HEK293 (cell line): ENCODE measurements at regions not wholly inside any gene's neighbourhood (a gene's known extent, or its start where the extent isn't known, plus 50 kb on each side); places are given as distances from the start of the nearest gene placed in this dataset.

ENCODE experiments used
- CTCF ChIP-seq: fragments of 450-650 bp; formaldehyde crosslinking; IDR thresholded peaks from 2 replicates; pipeline ENCODE4 v1.5.1; 2016; ENCODE audit warnings: missing biosample characterization, missing genetic modification characterization
- GLI4 ChIP-seq: fragments of 450-650 bp; formaldehyde crosslinking; IDR thresholded peaks from 2 replicates; pipeline ENCODE4 v1.5.1; 2016; ENCODE audit warnings: missing biosample characterization, missing genetic modification characterization
- ZBTB44 ChIP-seq: fragments of 450-650 bp; IDR thresholded peaks from 2 replicates; pipeline ENCODE4 v1.5.1; 2018; ENCODE audit warnings: missing biosample characterization, mild to moderate bottlenecking, missing genetic modification characterization
- ZBTB7A ChIP-seq: fragments of 450-650 bp; formaldehyde crosslinking; IDR thresholded peaks from 2 replicates; pipeline ENCODE4 v1.5.1; 2016; ENCODE audit warnings: low read depth, missing biosample characterization, missing genetic modification characterization
- ZEB2 ChIP-seq: fragments of 450-650 bp; formaldehyde crosslinking; IDR thresholded peaks from 2 replicates; pipeline ENCODE4 v1.5.1; 2016; ENCODE audit warnings: missing biosample characterization, missing genetic modification characterization
- ZFP3 ChIP-seq: fragments of 450-650 bp; formaldehyde crosslinking; IDR thresholded peaks from 2 replicates; pipeline ENCODE4 v1.5.1; 2016; ENCODE audit warnings: low read depth, missing biosample characterization, missing genetic modification characterization
- ZNF341 ChIP-seq: fragments of 450-650 bp; formaldehyde crosslinking; IDR thresholded peaks from 2 replicates; pipeline ENCODE4; 2016; ENCODE audit warnings: low read depth, missing biosample characterization, missing genetic modification characterization
- TF ChIP-seq, protein P1 (sequence below): fragments of 450-650 bp; formaldehyde crosslinking; IDR thresholded peaks from 2 replicates; pipeline ENCODE4 v1.5.1; 2016; ENCODE audit warnings: missing biosample characterization, missing genetic modification characterization

GRCh38 chr3:27923349-27924068 is 201.4 kb upstream of the EOMES start:
- no peak for TF ChIP-seq CTCF (tag by site-specific recombination)
- TF ChIP-seq, protein P1, sequence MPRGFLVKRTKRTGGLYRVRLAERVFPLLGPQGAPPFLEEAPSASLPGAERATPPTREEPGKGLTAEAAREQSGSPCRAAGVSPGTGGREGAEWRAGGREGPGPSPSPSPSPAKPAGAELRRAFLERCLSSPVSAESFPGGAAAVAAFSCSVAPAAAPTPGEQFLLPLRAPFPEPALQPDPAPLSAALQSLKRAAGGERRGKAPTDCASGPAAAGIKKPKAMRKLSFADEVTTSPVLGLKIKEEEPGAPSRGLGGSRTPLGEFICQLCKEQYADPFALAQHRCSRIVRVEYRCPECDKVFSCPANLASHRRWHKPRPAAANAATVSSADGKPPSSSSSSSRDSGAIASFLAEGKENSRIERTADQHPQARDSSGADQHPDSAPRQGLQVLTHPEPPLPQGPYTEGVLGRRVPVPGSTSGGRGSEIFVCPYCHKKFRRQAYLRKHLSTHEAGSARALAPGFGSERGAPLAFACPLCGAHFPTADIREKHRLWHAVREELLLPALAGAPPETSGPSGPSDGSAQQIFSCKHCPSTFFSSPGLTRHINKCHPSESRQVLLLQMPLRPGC (tag by site-specific recombination), result no peak
- TF ChIP-seq ZBTB7A (tag by site-specific recombination), result no peak
- no peak for TF ChIP-seq ZNF341 (tag by site-specific recombination)
- TF ChIP-seq GLI4 (tag by site-specific recombination), result no peak
- no peak for TF ChIP-seq ZBTB44
- TF ChIP-seq ZFP3, result no peak
- TF ChIP-seq ZEB2 (tag by site-specific recombination), result no peak
